ENCODE measurements at regions not wholly inside any gene's neighbourhood (a gene's known extent, or its start where the extent isn't known, plus 50 kb on each side); places are given as distances from the start of the nearest gene placed in this dataset.

GRCh38 chr2:8137801-8138200 lies 544.1 kb upstream of the ID2 start:
- TF ChIP-seq, protein P1, sequence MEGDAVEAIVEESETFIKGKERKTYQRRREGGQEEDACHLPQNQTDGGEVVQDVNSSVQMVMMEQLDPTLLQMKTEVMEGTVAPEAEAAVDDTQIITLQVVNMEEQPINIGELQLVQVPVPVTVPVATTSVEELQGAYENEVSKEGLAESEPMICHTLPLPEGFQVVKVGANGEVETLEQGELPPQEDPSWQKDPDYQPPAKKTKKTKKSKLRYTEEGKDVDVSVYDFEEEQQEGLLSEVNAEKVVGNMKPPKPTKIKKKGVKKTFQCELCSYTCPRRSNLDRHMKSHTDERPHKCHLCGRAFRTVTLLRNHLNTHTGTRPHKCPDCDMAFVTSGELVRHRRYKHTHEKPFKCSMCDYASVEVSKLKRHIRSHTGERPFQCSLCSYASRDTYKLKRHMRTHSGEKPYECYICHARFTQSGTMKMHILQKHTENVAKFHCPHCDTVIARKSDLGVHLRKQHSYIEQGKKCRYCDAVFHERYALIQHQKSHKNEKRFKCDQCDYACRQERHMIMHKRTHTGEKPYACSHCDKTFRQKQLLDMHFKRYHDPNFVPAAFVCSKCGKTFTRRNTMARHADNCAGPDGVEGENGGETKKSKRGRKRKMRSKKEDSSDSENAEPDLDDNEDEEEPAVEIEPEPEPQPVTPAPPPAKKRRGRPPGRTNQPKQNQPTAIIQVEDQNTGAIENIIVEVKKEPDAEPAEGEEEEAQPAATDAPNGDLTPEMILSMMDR (IDR thresholded peaks at IDR 0.05): no peak
- no peak for TF ChIP-seq POLR2A (IDR thresholded peaks at IDR 0.05)
